WTC11 (cell line): ENCODE measurements at regions not wholly inside any gene's neighbourhood (a gene's known extent, or its start where the extent isn't known, plus 50 kb on each side); places are given as distances from the start of the nearest gene placed in this dataset.

Source experiments
- SOX15 ChIP-seq: fragments of 250-450 bp; sonication (Bioruptor Pico); IDR thresholded peaks from 2 replicates; pipeline ENCODE4 v1.9.0; 2021; ENCODE audit warnings: mild to moderate bottlenecking
- TP53 ChIP-seq: sonication (generic); formaldehyde crosslinking; IDR thresholded peaks from 2 replicates; pipeline ENCODE4 v1.8.1; 2023; ENCODE audit warnings: mild to moderate bottlenecking, missing genetic modification reagents
- ZNF121 ChIP-seq: sonication (generic); formaldehyde crosslinking; IDR thresholded peaks from 2 replicates; pipeline ENCODE4 v1.8.0; 2023; ENCODE audit warnings: missing genetic modification reagents
- TF ChIP-seq, protein P1 (sequence below): fragments of 200-600 bp; IDR thresholded peaks from 2 replicates; pipeline ENCODE4 v1.8.0; 2022; ENCODE audit warnings: antibody characterized with exemption
- TF ChIP-seq, protein P2 (sequence below): sonication (generic); formaldehyde crosslinking; IDR thresholded peaks from 2 replicates; pipeline ENCODE4 v1.8.0; 2022; ENCODE audit warnings: mild to moderate bottlenecking, missing genetic modification reagents
- TF ChIP-seq, protein P3 (sequence below): sonication (generic); formaldehyde crosslinking; IDR thresholded peaks from 2 replicates; pipeline ENCODE4 v1.8.1; 2022; ENCODE audit warnings: low read depth, missing genetic modification reagents, borderline replicate concordance
- TF ChIP-seq, protein P4 (sequence below): sonication (generic); formaldehyde crosslinking; conservative IDR thresholded peaks from 2 replicates; pipeline ENCODE4 v1.8.1; 2022; ENCODE audit warnings: mild to moderate bottlenecking, missing genetic modification reagents

DNA sequence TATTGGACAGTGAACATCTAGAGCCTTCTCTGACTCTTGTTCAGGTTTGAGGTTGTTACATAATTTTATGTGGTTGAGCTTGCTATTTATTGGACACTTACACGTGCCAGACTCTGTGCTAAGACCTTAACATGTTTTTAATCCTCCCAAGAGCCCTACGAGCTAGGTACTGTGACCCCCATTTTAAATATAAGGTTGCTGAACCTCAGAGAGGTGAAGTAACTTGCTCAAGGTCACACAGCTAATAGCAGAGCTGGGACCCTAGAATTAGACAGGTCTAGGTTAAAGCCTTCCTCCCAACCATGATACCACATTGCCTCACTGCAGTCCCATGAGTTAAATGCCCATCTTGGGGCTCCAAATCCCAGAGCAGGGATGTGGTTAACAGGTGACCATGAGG is 135.7 kb upstream of the PITX1 start:
- TF ChIP-seq TP53 (CRISPR knock-in tag) (no peak), SOX15 (CRISPR knock-in tag) (no peak), ZNF121 (CRISPR knock-in tag) (no peak)
- TF ChIP-seq, protein P1, sequence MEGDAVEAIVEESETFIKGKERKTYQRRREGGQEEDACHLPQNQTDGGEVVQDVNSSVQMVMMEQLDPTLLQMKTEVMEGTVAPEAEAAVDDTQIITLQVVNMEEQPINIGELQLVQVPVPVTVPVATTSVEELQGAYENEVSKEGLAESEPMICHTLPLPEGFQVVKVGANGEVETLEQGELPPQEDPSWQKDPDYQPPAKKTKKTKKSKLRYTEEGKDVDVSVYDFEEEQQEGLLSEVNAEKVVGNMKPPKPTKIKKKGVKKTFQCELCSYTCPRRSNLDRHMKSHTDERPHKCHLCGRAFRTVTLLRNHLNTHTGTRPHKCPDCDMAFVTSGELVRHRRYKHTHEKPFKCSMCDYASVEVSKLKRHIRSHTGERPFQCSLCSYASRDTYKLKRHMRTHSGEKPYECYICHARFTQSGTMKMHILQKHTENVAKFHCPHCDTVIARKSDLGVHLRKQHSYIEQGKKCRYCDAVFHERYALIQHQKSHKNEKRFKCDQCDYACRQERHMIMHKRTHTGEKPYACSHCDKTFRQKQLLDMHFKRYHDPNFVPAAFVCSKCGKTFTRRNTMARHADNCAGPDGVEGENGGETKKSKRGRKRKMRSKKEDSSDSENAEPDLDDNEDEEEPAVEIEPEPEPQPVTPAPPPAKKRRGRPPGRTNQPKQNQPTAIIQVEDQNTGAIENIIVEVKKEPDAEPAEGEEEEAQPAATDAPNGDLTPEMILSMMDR: no peak
- TF ChIP-seq, protein P2, sequence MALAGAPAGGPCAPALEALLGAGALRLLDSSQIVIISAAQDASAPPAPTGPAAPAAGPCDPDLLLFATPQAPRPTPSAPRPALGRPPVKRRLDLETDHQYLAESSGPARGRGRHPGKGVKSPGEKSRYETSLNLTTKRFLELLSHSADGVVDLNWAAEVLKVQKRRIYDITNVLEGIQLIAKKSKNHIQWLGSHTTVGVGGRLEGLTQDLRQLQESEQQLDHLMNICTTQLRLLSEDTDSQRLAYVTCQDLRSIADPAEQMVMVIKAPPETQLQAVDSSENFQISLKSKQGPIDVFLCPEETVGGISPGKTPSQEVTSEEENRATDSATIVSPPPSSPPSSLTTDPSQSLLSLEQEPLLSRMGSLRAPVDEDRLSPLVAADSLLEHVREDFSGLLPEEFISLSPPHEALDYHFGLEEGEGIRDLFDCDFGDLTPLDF (CRISPR knock-in tag): no peak
- TF ChIP-seq, protein P3, sequence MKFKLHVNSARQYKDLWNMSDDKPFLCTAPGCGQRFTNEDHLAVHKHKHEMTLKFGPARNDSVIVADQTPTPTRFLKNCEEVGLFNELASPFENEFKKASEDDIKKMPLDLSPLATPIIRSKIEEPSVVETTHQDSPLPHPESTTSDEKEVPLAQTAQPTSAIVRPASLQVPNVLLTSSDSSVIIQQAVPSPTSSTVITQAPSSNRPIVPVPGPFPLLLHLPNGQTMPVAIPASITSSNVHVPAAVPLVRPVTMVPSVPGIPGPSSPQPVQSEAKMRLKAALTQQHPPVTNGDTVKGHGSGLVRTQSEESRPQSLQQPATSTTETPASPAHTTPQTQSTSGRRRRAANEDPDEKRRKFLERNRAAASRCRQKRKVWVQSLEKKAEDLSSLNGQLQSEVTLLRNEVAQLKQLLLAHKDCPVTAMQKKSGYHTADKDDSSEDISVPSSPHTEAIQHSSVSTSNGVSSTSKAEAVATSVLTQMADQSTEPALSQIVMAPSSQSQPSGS: no peak
- TF ChIP-seq, protein P4, sequence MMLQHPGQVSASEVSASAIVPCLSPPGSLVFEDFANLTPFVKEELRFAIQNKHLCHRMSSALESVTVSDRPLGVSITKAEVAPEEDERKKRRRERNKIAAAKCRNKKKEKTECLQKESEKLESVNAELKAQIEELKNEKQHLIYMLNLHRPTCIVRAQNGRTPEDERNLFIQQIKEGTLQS (CRISPR knock-in tag): no peak
